CD4-positive, alpha-beta T cell (primary cell): ENCODE measurements at regions not wholly inside any gene's neighbourhood (a gene's known extent, or its start where the extent isn't known, plus 50 kb on each side); places are given as distances from the start of the nearest gene placed in this dataset.

Source experiments
- ATAC-seq: fragments of 200-7000 bp; cut with Tn5 transposase; one replicate; pipeline ENCODE4 v1.10.0; 2022; ENCODE audit warnings: mild to moderate bottlenecking; ENCODE audit not compliant: poor library complexity
- CTCF ChIA-PET: fragments of 350-600 bp; sonication (Branson Sonifier 250); formaldehyde crosslinking; loops from one replicate; lab custom pipeline; 2021; ENCODE audit warnings: antibody characterized with exemption, inconsistent platforms; lab: Charles Lee
- POLR2A ChIA-PET: fragments of 350-600 bp; sonication (Branson Sonifier 250); formaldehyde crosslinking; loops from one replicate; lab custom pipeline; 2021; ENCODE audit warnings: antibody characterized with exemption, inconsistent platforms; lab: Charles Lee
- DNase-seq, 14 experiments: peaks; one replicate each; pipeline ENCODE4 v3.0.0-alpha.2; 2013 to 2020; ENCODE audit warnings: mixed read lengths in 2 of 14
- H3K27ac ChIP-seq, 2 donors: one replicate each; pipeline versions ENCODE4 v1.5.1 to v1.7.0; 2013; ENCODE audit warnings: low read length in 2 of 2, low read depth in 1 of 2, mild to moderate bottlenecking in 1 of 2
- H3K27me3 ChIP-seq, 2 experiments: 1 replicate in 1 of 2; 2 replicates in 1 of 2; pipeline versions ENCODE4 v1.6.1 to v1.7.0; 2013; ENCODE audit warnings: low read length in 2 of 2, control low read depth in 1 of 2, mild to moderate bottlenecking in 1 of 2, moderate library complexity in 1 of 2; ENCODE audit not compliant: insufficient read depth in 2 of 2, control insufficient read depth in 1 of 2
- H3K36me3 ChIP-seq: one replicate; pipeline ENCODE4 v1.6.1; 2013; ENCODE audit warnings: low read length, control low read depth; ENCODE audit not compliant: insufficient read depth
- H3K4me1 ChIP-seq: one replicate; pipeline ENCODE4 v1.6.1; 2013; ENCODE audit warnings: low read length, control low read depth; ENCODE audit not compliant: insufficient read depth
- H3K4me3 ChIP-seq: one replicate; pipeline ENCODE4 v1.5.1; 2013; ENCODE audit warnings: mild to moderate bottlenecking, low read length, moderate library complexity
- H3K9me3 ChIP-seq, 2 experiments: 1 replicate in 1 of 2; 2 replicates in 1 of 2; pipeline versions ENCODE4 v1.6.1 to v1.7.0; 2013; ENCODE audit warnings: low read length in 2 of 2, mild to moderate bottlenecking in 2 of 2, control low read depth in 1 of 2, moderate library complexity in 1 of 2; ENCODE audit not compliant: control insufficient read depth in 1 of 2, insufficient read depth in 1 of 2
- H3K27ac Mint-ChIP-seq: one replicate; pipeline ENCODE4 v1.8.0; 2020; ENCODE audit warnings: mixed read lengths
- H3K27me3 Mint-ChIP-seq: one replicate; pipeline ENCODE4 v1.8.0; 2021; ENCODE audit warnings: mixed read lengths
- H3K36me3 Mint-ChIP-seq: one replicate; pipeline ENCODE4 v1.8.0; 2021; ENCODE audit warnings: low read depth, mixed read lengths
- H3K4me1 Mint-ChIP-seq: one replicate; pipeline ENCODE4 v1.8.0; 2021; ENCODE audit warnings: low read depth, mixed read lengths
- H3K4me3 Mint-ChIP-seq: one replicate; pipeline ENCODE4 v1.8.0; 2020; ENCODE audit warnings: mild to moderate bottlenecking, mixed read lengths
- H3K9me3 Mint-ChIP-seq: one replicate; pipeline ENCODE4 v1.8.0; 2020; ENCODE audit warnings: mixed read lengths
- intact Hi-C, 2 experiments: fragments of 100-400 bp; cut with DNase I in 1 of 2; cut with micrococcal nuclease in 1 of 2; formaldehyde crosslinking; loops; one replicate each; pipeline versions ENCODE4 v1.15.1 to v1.9.0; 2023 to 2025; cut with DNase I, micrococcal nuclease
- TF ChIP-seq, protein P1 (sequence below): fragments of 200-600 bp; IDR thresholded peaks from one replicate; pipeline ENCODE4 v1.8.0; 2022; ENCODE audit warnings: antibody characterized with exemption, mild to moderate bottlenecking

DNA sequence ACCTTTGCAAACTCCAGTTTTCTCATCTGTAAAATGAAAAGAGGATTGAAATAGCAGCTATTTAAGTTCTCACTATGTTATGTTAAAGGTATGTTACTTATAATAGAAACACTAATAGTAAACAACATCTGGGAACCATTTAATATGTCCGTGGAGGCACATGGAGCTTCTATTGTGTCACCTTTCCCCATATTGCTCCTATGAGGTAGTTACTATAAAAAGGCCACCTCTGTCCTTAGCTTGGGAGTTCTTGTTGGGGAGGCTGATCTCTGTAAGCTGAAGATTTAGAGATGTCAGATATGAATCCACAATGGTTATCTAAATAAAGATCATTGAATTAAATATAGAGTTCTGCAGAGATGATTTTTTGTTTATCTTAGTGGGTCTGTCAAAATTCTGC is 125.2 kb downstream of the FHIP1A start:
- TF ChIP-seq, protein P1, sequence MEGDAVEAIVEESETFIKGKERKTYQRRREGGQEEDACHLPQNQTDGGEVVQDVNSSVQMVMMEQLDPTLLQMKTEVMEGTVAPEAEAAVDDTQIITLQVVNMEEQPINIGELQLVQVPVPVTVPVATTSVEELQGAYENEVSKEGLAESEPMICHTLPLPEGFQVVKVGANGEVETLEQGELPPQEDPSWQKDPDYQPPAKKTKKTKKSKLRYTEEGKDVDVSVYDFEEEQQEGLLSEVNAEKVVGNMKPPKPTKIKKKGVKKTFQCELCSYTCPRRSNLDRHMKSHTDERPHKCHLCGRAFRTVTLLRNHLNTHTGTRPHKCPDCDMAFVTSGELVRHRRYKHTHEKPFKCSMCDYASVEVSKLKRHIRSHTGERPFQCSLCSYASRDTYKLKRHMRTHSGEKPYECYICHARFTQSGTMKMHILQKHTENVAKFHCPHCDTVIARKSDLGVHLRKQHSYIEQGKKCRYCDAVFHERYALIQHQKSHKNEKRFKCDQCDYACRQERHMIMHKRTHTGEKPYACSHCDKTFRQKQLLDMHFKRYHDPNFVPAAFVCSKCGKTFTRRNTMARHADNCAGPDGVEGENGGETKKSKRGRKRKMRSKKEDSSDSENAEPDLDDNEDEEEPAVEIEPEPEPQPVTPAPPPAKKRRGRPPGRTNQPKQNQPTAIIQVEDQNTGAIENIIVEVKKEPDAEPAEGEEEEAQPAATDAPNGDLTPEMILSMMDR = no peak
- peaks cover 0 to 3% of the 10 kb centered on the region in 2 experiments for H3K27me3 ChIP-seq
- H3K4me3 Mint-ChIP-seq = no peak overlapping the region
- no peaks in the 10 kb centered on the region for H3K27me3 Mint-ChIP-seq
- H3K27ac Mint-ChIP-seq = no peak overlapping the region
- no peaks in the 10 kb centered on the region for H3K9me3 ChIP-seq
- CTCF ChIA-PET = no interaction called here
- H3K36me3 ChIP-seq = no peaks in the 10 kb centered on the region
- H3K9me3 Mint-ChIP-seq = no peaks in the 10 kb centered on the region
- ATAC-seq (no peak), DNase-seq (no peak)
- H3K4me1 ChIP-seq = no peaks in the 10 kb centered on the region
- H3K27ac ChIP-seq = no peak overlapping the region
- intact Hi-C loops = no loop called here
- H3K4me3 ChIP-seq = no peak overlapping the region
- no peaks in the 10 kb centered on the region for H3K36me3 Mint-ChIP-seq
- POLR2A ChIA-PET = no interaction called here
- H3K4me1 Mint-ChIP-seq = no peaks in the 10 kb centered on the region

DNA sequence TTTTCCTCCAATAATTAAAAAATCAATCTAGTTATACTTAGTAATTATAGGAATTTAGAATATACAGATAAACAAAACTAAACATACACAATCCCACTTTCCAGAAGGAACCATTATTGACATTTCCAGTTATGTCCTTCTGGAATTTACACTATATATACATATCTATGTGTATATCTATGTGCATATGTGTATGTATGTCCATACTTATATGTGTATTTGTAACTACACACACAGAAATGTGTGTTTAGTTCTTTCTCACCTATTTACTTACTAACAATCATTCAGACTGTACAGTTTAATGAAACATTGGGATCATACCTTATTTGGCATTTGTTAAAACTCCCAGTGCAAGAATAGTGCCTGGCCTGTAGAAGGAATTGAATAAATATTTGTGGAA is 126.4 kb downstream of the FHIP1A start:
- no peak overlapping the region for H3K27ac ChIP-seq
- H3K27me3 ChIP-seq = peaks cover 0 to 3% of the 10 kb centered on the region in 2 experiments
- Mint-ChIP-seq H3K27me3 (no peaks in the 10 kb centered on the region), H3K4me1 (no peaks in the 10 kb centered on the region), H3K36me3 (no peaks in the 10 kb centered on the region), H3K4me3 (no peak overlapping the region), H3K27ac (no peak overlapping the region), H3K9me3 (no peaks in the 10 kb centered on the region)
- no peaks in the 10 kb centered on the region for H3K9me3 ChIP-seq
- TF ChIP-seq, protein P1 = no peak
- no peaks in the 10 kb centered on the region for H3K36me3 ChIP-seq
- DNase-seq = no peak
- ChIA-PET CTCF (no interaction called here), POLR2A (no interaction called here)
- no peak for ATAC-seq
- H3K4me1 ChIP-seq = no peaks in the 10 kb centered on the region
- H3K4me3 ChIP-seq = no peak overlapping the region
- intact Hi-C loops = no loop called here

GRCh38 chr4:151537687-151538086 is 128.7 kb downstream of the FHIP1A start:
- intact Hi-C loops = no loop called here
- Mint-ChIP-seq H3K4me3 (no peak overlapping the region), H3K9me3 (no peaks in the 10 kb centered on the region), H3K36me3 (no peaks in the 10 kb centered on the region), H3K27me3 (peaks cover 18% of the 10 kb centered on the region), H3K27ac (no peak overlapping the region), H3K4me1 (no peaks in the 10 kb centered on the region)
- ChIA-PET CTCF (no interaction called here), POLR2A (no interaction called here)
- no peak overlapping the region for H3K27ac ChIP-seq
- no peaks in the 10 kb centered on the region for H3K36me3 ChIP-seq
- H3K4me3 ChIP-seq = no peak overlapping the region
- H3K9me3 ChIP-seq = no peaks in the 10 kb centered on the region
- ATAC-seq (no peak), DNase-seq (no peak)
- no peaks in the 10 kb centered on the region for H3K4me1 ChIP-seq
- TF ChIP-seq, protein P1 = no peak
- H3K27me3 ChIP-seq = no peaks in the 10 kb centered on the region
